SU-DHL-6 (cell line): ENCODE measurements at regions not wholly inside any gene's neighbourhood (a gene's known extent, or its start where the extent isn't known, plus 50 kb on each side); places are given as distances from the start of the nearest gene placed in this dataset.

Experiments used
- H2AFZ ChIP-seq: fragments of 200-600 bp; sonication (generic); 2 replicates; pipeline ENCODE4 v1.6.1; 2014; ENCODE audit warnings: low read depth, mild to moderate bottlenecking, moderate library complexity, mixed read lengths, antibody characterized with exemption, low read length; ENCODE audit not compliant: severe bottlenecking
- H3F3A ChIP-seq: fragments of 200-600 bp; shearing (Covaris generic); 2 replicates; pipeline ENCODE4 v1.6.0; 2016; ENCODE audit warnings: antibody characterized with exemption, mild to moderate bottlenecking; ENCODE audit not compliant: insufficient read depth
- H3K27ac ChIP-seq: fragments of 200-600 bp; sonication (generic); 2 replicates; pipeline ENCODE4 v1.5.1; 2016; ENCODE audit warnings: low read depth, mild to moderate bottlenecking, low read length, moderate library complexity, mixed read lengths
- H3K27me3 ChIP-seq: fragments of 200-600 bp; sonication (generic), shearing (Covaris generic); 2 replicates; pipeline ENCODE4 v1.6.0; 2014; ENCODE audit warnings: mild to moderate bottlenecking, low read length
- H3K36me3 ChIP-seq: fragments of 200-600 bp; sonication (generic); 2 replicates; pipeline ENCODE4 v1.6.1; 2014; ENCODE audit warnings: mild to moderate bottlenecking, low read length, mixed read lengths
- H3K4me2 ChIP-seq: fragments of 300-600, 200-600 bp; shearing (Covaris generic), sonication (generic); 2 replicates; pipeline ENCODE4 v1.6.0; 2014; ENCODE audit warnings: low read length, low read depth, mild to moderate bottlenecking; ENCODE audit not compliant: poor library complexity, severe bottlenecking
- H3K4me3 ChIP-seq: fragments of 200-600 bp; sonication (generic); 2 replicates; pipeline ENCODE4 v1.5.1; 2014; ENCODE audit warnings: antibody characterized with exemption, low read length, mild to moderate bottlenecking, mixed read lengths; ENCODE audit not compliant: insufficient read depth, poor library complexity, severe bottlenecking
- H3K79me2 ChIP-seq: fragments of 200-600 bp; sonication (generic); 2 replicates; pipeline ENCODE4 v1.6.1; 2014; ENCODE audit warnings: mild to moderate bottlenecking, low read length, moderate library complexity; ENCODE audit not compliant: insufficient read depth
- H3K9ac ChIP-seq: fragments of 200-600 bp; sonication (generic); 2 replicates; pipeline ENCODE4 v1.7.0; 2014; ENCODE audit warnings: mild to moderate bottlenecking, low read length
- H3K9me2 ChIP-seq: fragments of 200-600 bp; sonication (generic); replicated peaks from 2 replicates; pipeline ENCODE4 v1.6.1; 2014; ENCODE audit warnings: low read length; ENCODE audit not compliant: insufficient read depth
- H3K9me3 ChIP-seq: fragments of 200-600 bp; sonication (generic); 2 replicates; pipeline ENCODE4 v1.6.1; 2014; ENCODE audit warnings: low read length, mixed read lengths; ENCODE audit not compliant: insufficient read depth
- H4K20me1 ChIP-seq: fragments of 200-600 bp; sonication (generic); 2 replicates; pipeline ENCODE4 v1.6.1; 2014; ENCODE audit warnings: low read depth, mild to moderate bottlenecking, antibody characterized with exemption, low read length, moderate library complexity, mixed read lengths
- CTCF ChIP-seq: fragments of 200-600 bp; sonication (generic); IDR thresholded peaks from one replicate; pipeline ENCODE4 v1.5.1; 2017; ENCODE audit warnings: antibody characterized with exemption, mild to moderate bottlenecking, low read length, moderate library complexity; ENCODE audit not compliant: insufficient read depth, poor library complexity, severe bottlenecking
- EZH2phosphoT487 ChIP-seq: fragments of 200-600 bp; sonication (generic), shearing (Covaris generic); conservative IDR thresholded peaks from 2 replicates; pipeline ENCODE4 v1.6.1; 2018; ENCODE audit warnings: mild to moderate bottlenecking, antibody characterized with exemption, low read length, moderate library complexity, mixed read lengths

GRCh38 chr16:87101903-87102302 lies 215.3 kb downstream of the C16orf95 start:
- no peaks in the 10 kb centered on the region for H3K36me3 ChIP-seq
- no peaks in the 10 kb centered on the region for H3K9me3 ChIP-seq
- H3K9me2 ChIP-seq = no peaks in the 10 kb centered on the region
- no peak for TF ChIP-seq EZH2phosphoT487
- TF ChIP-seq CTCF = no peak
- no peak overlapping the region for H3K27ac ChIP-seq
- H3F3A ChIP-seq = no peaks in the 10 kb centered on the region
- no peaks in the 10 kb centered on the region for H4K20me1 ChIP-seq
- H2AFZ ChIP-seq = no peak overlapping the region
- H3K4me3 ChIP-seq = no peak overlapping the region
- no peaks in the 10 kb centered on the region for H3K79me2 ChIP-seq
- H3K27me3 ChIP-seq = no peaks in the 10 kb centered on the region
- H3K9ac ChIP-seq = no peak overlapping the region
- H3K4me2 ChIP-seq = no peak overlapping the region

DNA sequence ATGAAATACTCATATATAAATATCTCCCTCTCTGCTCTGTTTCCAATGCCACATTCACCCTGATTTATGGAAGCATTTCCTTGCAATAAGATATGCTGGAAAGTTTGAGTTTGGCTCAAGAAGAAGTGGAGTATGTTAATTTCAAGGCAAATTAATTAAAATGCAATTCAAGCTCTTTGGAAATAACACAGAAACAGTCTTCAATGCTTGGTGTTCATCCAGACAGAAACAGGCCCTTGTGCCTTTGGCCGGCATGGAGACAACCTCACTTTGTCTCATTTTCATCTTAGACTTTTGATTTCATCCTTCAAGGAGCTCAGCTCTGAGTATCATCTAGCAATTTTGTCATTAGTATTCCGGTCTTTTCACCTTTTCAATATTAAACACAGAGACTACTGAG lies 210.0 kb downstream of the C16orf95 start:
- H3K9me3 ChIP-seq = no peaks in the 10 kb centered on the region
- no peak overlapping the region for H3K4me2 ChIP-seq
- H3K27me3 ChIP-seq = no peaks in the 10 kb centered on the region
- no peaks in the 10 kb centered on the region for H3K9me2 ChIP-seq
- H4K20me1 ChIP-seq = no peaks in the 10 kb centered on the region
- H3K27ac ChIP-seq = no peak overlapping the region
- H3F3A ChIP-seq = no peaks in the 10 kb centered on the region
- TF ChIP-seq EZH2phosphoT487 (no peak), CTCF (no peak)
- H3K79me2 ChIP-seq = no peaks in the 10 kb centered on the region
- H3K4me3 ChIP-seq = no peak overlapping the region
- H3K36me3 ChIP-seq = no peaks in the 10 kb centered on the region
- H3K9ac ChIP-seq = no peak overlapping the region
- no peak overlapping the region for H2AFZ ChIP-seq

GRCh38 chr16:87108278-87108677 lies 208.9 kb downstream of the C16orf95 start:
- H3K9me3 ChIP-seq = no peaks in the 10 kb centered on the region
- H3K4me3 ChIP-seq = no peak overlapping the region

More at GRCh38 chr16:87108278-87108677, 208.9 kb downstream of the C16orf95 start:
- Histone ChIP-seq H3K79me2 (no peaks in the 10 kb centered on the region), H3K9ac (no peak overlapping the region), H2AFZ (no peak overlapping the region), H3K36me3 (no peaks in the 10 kb centered on the region), H3K27ac (no peak overlapping the region), H3K4me2 (no peak overlapping the region), H3K27me3 (no peaks in the 10 kb centered on the region), H3K9me2 (no peaks in the 10 kb centered on the region), H4K20me1 (no peaks in the 10 kb centered on the region), H3F3A (no peaks in the 10 kb centered on the region)
- TF ChIP-seq EZH2phosphoT487 (no peak), CTCF (no peak)
